HepG2 (cell line): ENCODE measurements at regions not wholly inside any gene's neighbourhood (a gene's known extent, or its start where the extent isn't known, plus 50 kb on each side); places are given as distances from the start of the nearest gene placed in this dataset.

Experiments used
- IRF1 ChIP-seq: sonication (generic); formaldehyde crosslinking; IDR thresholded peaks from 2 replicates; pipeline ENCODE4 v1.4.0; 2020; ENCODE audit warnings: low read depth, mild to moderate bottlenecking, missing genetic modification reagents
- IRF2 ChIP-seq: IDR thresholded peaks from 2 replicates; pipeline ENCODE4 v1.6.1; 2018; ENCODE audit warnings: missing genetic modification reagents, missing compliant biosample characterization
- NCOA2 ChIP-seq: sonication (generic); formaldehyde crosslinking; IDR thresholded peaks from 2 replicates; pipeline ENCODE4 v1.8.0; 2022; ENCODE audit warnings: inconsistent platforms
- NFYB ChIP-seq: sonication (generic); formaldehyde crosslinking; IDR thresholded peaks from 2 replicates; pipeline ENCODE4 v1.4.0; 2020; ENCODE audit warnings: missing genetic modification reagents
- PAWR ChIP-seq: sonication (generic); formaldehyde crosslinking; IDR thresholded peaks from 2 replicates; pipeline ENCODE4 v1.4.0; 2020; ENCODE audit warnings: missing genetic modification reagents, mild to moderate bottlenecking, borderline replicate concordance
- SIX1 ChIP-seq: sonication (generic); formaldehyde crosslinking; IDR thresholded peaks from 2 replicates; pipeline ENCODE4 v1.4.0; 2020; ENCODE audit warnings: missing genetic modification reagents, borderline replicate concordance
- ZNF577 ChIP-seq: sonication (generic); formaldehyde crosslinking; IDR thresholded peaks from 2 replicates; pipeline ENCODE4 v1.4.0; 2020; ENCODE audit warnings: mild to moderate bottlenecking, low read depth, missing genetic modification reagents, borderline replicate concordance
- ZNF589 ChIP-seq: sonication (generic); formaldehyde crosslinking; conservative IDR thresholded peaks from 2 replicates; pipeline ENCODE4 v1.8.0; 2022; ENCODE audit warnings: mild to moderate bottlenecking, moderate library complexity, missing genetic modification reagents
- ZNF710 ChIP-seq: sonication (generic); formaldehyde crosslinking; IDR thresholded peaks from 2 replicates; pipeline ENCODE4 v1.5.0; 2020; ENCODE audit warnings: mild to moderate bottlenecking, missing genetic modification reagents, borderline replicate concordance
- TF ChIP-seq, protein P1 (sequence below): sonication (generic); formaldehyde crosslinking; IDR thresholded peaks from 2 replicates; pipeline ENCODE4 v1.4.0; 2020; ENCODE audit warnings: mild to moderate bottlenecking, missing genetic modification reagents

DNA sequence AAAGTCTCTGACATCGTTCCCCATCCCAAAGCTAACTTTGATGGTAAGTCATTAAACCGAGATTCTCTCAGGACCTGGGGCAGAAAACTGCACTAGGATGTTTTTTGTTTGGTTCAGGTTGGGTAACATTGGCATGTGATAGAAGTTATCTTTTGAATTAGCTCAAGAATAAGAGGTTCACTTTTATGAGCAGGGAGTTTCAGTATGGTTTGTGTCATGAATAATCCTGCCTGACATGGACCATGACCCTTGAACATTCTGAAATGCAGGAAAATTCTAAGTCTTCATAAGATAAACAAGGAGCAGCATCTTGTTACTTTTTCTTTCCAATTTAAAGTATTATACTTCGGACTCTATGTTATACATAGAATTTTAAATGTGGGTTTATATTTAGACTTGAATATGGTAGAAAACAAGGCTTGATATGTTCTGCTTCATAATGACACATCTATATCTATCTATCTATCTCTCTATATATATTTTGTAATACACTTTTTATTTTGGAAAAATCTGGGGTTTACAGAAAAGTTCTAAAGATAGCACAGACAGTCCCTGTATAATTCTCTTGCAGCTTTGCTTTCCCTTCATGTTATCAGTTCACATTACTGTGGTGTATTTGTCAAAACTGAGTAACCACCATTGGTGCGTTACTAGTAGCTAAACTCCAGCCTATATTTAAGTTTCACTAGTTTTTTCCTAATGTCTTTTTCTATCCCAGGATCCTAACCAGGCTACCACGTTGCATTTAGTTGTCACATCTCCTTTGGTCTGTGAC, 102.7 kb upstream of the TAF11L2 start (continued):
- TF ChIP-seq IRF1 (CRISPR knock-in tag) (no peak), ZNF589 (CRISPR knock-in tag) (no peak), ZNF710 (no peak), IRF2 (no peak), NFYB (CRISPR knock-in tag) (no peak), SIX1 (CRISPR knock-in tag) (no peak), NCOA2 (no peak), ZNF577 (CRISPR knock-in tag) (no peak), PAWR (no peak)
- TF ChIP-seq, protein P1, sequence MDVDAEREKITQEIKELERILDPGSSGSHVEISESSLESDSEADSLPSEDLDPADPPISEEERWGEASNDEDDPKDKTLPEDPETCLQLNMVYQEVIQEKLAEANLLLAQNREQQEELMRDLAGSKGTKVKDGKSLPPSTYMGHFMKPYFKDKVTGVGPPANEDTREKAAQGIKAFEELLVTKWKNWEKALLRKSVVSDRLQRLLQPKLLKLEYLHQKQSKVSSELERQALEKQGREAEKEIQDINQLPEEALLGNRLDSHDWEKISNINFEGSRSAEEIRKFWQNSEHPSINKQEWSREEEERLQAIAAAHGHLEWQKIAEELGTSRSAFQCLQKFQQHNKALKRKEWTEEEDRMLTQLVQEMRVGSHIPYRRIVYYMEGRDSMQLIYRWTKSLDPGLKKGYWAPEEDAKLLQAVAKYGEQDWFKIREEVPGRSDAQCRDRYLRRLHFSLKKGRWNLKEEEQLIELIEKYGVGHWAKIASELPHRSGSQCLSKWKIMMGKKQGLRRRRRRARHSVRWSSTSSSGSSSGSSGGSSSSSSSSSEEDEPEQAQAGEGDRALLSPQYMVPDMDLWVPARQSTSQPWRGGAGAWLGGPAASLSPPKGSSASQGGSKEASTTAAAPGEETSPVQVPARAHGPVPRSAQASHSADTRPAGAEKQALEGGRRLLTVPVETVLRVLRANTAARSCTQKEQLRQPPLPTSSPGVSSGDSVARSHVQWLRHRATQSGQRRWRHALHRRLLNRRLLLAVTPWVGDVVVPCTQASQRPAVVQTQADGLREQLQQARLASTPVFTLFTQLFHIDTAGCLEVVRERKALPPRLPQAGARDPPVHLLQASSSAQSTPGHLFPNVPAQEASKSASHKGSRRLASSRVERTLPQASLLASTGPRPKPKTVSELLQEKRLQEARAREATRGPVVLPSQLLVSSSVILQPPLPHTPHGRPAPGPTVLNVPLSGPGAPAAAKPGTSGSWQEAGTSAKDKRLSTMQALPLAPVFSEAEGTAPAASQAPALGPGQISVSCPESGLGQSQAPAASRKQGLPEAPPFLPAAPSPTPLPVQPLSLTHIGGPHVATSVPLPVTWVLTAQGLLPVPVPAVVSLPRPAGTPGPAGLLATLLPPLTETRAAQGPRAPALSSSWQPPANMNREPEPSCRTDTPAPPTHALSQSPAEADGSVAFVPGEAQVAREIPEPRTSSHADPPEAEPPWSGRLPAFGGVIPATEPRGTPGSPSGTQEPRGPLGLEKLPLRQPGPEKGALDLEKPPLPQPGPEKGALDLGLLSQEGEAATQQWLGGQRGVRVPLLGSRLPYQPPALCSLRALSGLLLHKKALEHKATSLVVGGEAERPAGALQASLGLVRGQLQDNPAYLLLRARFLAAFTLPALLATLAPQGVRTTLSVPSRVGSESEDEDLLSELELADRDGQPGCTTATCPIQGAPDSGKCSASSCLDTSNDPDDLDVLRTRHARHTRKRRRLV (CRISPR knock-in tag) = no peak
